Stomach (tissue), 4 donors: ENCODE measurements at regions not wholly inside any gene's neighbourhood (a gene's known extent, or its start where the extent isn't known, plus 50 kb on each side); places are given as distances from the start of the nearest gene placed in this dataset.

Experiments used
- CTCF ChIP-seq, 7 experiments: fragments of 450-650 bp in 4 of 7; fragments of 200-600 bp in 3 of 7; sonication (generic) in 3 of 7; IDR thresholded peaks; one replicate each; pipeline ENCODE4 v1.5.1; 2016 to 2019; ENCODE audit warnings: antibody characterized with exemption in 7 of 7, control low read depth in 2 of 7, mild to moderate bottlenecking in 1 of 7
- EP300 ChIP-seq: sonication (generic); formaldehyde crosslinking; IDR thresholded peaks from one replicate; pipeline ENCODE4 v1.6.1; 2017; ENCODE audit warnings: antibody characterized with exemption
- POLR2A ChIP-seq, 4 donors: fragments of 450-650 bp; IDR thresholded peaks; one replicate each; pipeline ENCODE4 v1.6.1; 2016; ENCODE audit warnings: antibody characterized with exemption in 4 of 4, control low read depth in 2 of 4, mild to moderate bottlenecking in 1 of 4, moderate library complexity in 1 of 4
- POLR2AphosphoS5 ChIP-seq, 3 donors: sonication (generic); formaldehyde crosslinking; IDR thresholded peaks; one replicate each; pipeline ENCODE4 v1.6.1; 2016; ENCODE audit warnings: antibody characterized with exemption in 3 of 3

GRCh38 chr5:97436405-97436804, 253.4 kb upstream of the RIOK2 start:
- no peak for TF ChIP-seq CTCF (IDR thresholded peaks at IDR 0.05)
- TF ChIP-seq POLR2AphosphoS5 (IDR thresholded peaks at IDR 0.05), result no peak
- no peak for TF ChIP-seq POLR2A (IDR thresholded peaks at IDR 0.05)
- TF ChIP-seq EP300, result no peak
